AG04450 (cell line): ENCODE measurements at regions not wholly inside any gene's neighbourhood (a gene's known extent, or its start where the extent isn't known, plus 50 kb on each side); places are given as distances from the start of the nearest gene placed in this dataset.

ENCODE experiments used
- CTCF ChIA-PET: fragments of 300-600, 350-600 bp; formaldehyde crosslinking; extraction: SDS; loops from one replicate; lab custom pipeline; 2022; ENCODE audit warnings: antibody characterized with exemption, inconsistent platforms; lab: Charles Lee
- POLR2A ChIA-PET: fragments of 350-600 bp; formaldehyde crosslinking; extraction: SDS; loops from one replicate; lab custom pipeline; 2021; ENCODE audit warnings: antibody characterized with exemption, inconsistent platforms; lab: Yijun Ruan, JAX
- DNase-seq: peaks from one replicate; pipeline ENCODE4 v3.0.0-alpha.2; 2011; ENCODE audit warnings: low read depth, low spot score
- H3K27ac ChIP-seq: one replicate; pipeline ENCODE4 v1.5.1; 2012; ENCODE audit warnings: low read depth, low read length, control low read depth
- H3K27me3 ChIP-seq: one replicate; pipeline ENCODE4 v1.6.0; 2012; ENCODE audit warnings: low read length; ENCODE audit not compliant: control insufficient read depth, insufficient read depth
- H3K4me3 ChIP-seq: 2 replicates; pipeline ENCODE4 v1.5.1; 2011; ENCODE audit warnings: mild to moderate bottlenecking, low read depth, low read length, control low read depth
- H3K9me3 ChIP-seq: 2 replicates; pipeline ENCODE4 v1.5.1; 2012; ENCODE audit warnings: low read length; ENCODE audit not compliant: control insufficient read depth, insufficient read depth
- TF ChIP-seq, protein P1 (sequence below): IDR thresholded peaks from 2 replicates; pipeline ENCODE4 v1.5.1; 2011; ENCODE audit warnings: low read depth, low read length, control low read depth, inconsistent platforms

GRCh38 chr2:133919285-133919684 is 334.6 kb upstream of the MGAT5 start:
- Histone ChIP-seq H3K4me3 (no peak overlapping the region), H3K9me3 (no peaks in the 10 kb centered on the region), H3K27ac (no peak overlapping the region), H3K27me3 (no peaks in the 10 kb centered on the region)
- TF ChIP-seq, protein P1, sequence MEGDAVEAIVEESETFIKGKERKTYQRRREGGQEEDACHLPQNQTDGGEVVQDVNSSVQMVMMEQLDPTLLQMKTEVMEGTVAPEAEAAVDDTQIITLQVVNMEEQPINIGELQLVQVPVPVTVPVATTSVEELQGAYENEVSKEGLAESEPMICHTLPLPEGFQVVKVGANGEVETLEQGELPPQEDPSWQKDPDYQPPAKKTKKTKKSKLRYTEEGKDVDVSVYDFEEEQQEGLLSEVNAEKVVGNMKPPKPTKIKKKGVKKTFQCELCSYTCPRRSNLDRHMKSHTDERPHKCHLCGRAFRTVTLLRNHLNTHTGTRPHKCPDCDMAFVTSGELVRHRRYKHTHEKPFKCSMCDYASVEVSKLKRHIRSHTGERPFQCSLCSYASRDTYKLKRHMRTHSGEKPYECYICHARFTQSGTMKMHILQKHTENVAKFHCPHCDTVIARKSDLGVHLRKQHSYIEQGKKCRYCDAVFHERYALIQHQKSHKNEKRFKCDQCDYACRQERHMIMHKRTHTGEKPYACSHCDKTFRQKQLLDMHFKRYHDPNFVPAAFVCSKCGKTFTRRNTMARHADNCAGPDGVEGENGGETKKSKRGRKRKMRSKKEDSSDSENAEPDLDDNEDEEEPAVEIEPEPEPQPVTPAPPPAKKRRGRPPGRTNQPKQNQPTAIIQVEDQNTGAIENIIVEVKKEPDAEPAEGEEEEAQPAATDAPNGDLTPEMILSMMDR = no peak
- POLR2A ChIA-PET = interaction anchor here (1.3 kb wide), 1 partner anchor 32 kb away, joined by 3 read pairs; no protein-coding TSS in a partner anchor
- CTCF ChIA-PET = no interaction called here
- DNase-seq = no peak

DNA sequence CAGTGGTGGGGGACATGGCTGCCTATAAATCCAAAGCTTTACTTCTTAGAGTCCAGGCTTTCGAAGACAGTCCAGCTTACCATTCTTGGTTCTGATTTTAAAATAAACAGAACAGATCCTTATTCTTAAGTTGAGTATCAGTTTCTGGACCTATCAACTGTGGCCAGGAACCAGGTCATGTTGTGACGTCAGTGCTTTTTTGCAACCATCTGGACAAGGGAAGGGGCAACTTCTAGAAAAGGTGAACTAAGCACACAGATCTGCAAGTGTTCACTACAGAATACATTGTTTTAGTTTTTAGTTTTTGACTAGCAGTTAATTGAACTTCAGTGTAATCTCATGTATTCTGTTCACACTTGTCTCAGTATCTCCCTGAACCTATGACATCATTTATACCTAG is 326.0 kb upstream of the MGAT5 start:
- Histone ChIP-seq H3K4me3 (no peak overlapping the region), H3K9me3 (no peaks in the 10 kb centered on the region), H3K27ac (no peak overlapping the region), H3K27me3 (peaks cover 3% of the 10 kb centered on the region)
- no peak for DNase-seq
- POLR2A ChIA-PET = no interaction called here
- TF ChIP-seq, protein P1 = no peak
- CTCF ChIA-PET = no interaction called here

DNA sequence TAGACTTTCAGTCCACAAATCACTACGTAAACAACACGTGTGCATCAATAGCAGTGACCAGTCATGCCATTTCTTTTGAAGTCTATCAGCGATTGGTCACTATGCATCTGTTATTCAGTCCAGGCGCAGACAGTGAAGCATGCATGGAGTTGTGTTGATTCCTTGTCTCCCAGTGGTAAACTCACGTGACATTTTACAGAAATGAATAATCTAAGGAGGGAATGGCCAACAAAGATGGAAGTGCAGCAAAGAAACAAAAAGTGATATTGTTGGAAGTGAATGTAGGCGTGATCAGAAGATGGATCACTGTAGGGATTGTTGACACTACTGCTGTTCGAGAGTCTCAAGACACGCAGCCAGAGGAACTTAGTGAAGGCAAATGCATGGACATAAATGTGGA is 317.8 kb upstream of the MGAT5 start:
- no peak for DNase-seq
- ChIA-PET POLR2A (no interaction called here), CTCF (no interaction called here)
- TF ChIP-seq, protein P1 = no peak
- no peaks in the 10 kb centered on the region for H3K9me3 ChIP-seq
- H3K4me3 ChIP-seq = no peak overlapping the region
- H3K27me3 ChIP-seq = no peaks in the 10 kb centered on the region
- no peak overlapping the region for H3K27ac ChIP-seq

DNA sequence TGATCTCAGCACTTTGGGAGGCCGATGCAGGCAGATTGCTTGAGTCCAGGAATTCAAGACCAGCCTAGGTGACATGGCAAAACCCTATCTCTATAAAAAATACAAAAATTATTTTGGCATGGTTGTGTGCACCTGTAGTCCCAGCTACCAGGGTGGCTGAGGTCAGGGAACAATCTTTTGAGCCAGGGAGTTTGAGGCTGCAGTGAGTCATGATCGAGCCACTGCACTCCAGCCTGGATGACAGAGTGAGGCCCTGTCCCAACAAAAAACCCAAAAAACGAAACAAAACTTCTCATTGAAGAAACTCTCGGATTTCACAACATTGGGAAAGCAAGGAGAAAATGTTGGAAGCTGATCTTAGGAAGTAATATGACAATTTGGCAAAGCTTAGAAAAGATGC is 317.3 kb upstream of the MGAT5 start:
- no peak overlapping the region for H3K27ac ChIP-seq
- H3K4me3 ChIP-seq = no peak overlapping the region
- ChIA-PET POLR2A (interaction anchor here (0.8 kb wide), 1 partner anchor 50 kb away, joined by 3 read pairs; no protein-coding TSS in a partner anchor), CTCF (interaction anchor here (1.4 kb wide), 1 partner anchor 50 kb away, joined by 5 read pairs; no protein-coding TSS in a partner anchor)
- DNase-seq = no peak
- H3K27me3 ChIP-seq = no peaks in the 10 kb centered on the region
- TF ChIP-seq, protein P1 = no peak
- H3K9me3 ChIP-seq = no peaks in the 10 kb centered on the region

DNA sequence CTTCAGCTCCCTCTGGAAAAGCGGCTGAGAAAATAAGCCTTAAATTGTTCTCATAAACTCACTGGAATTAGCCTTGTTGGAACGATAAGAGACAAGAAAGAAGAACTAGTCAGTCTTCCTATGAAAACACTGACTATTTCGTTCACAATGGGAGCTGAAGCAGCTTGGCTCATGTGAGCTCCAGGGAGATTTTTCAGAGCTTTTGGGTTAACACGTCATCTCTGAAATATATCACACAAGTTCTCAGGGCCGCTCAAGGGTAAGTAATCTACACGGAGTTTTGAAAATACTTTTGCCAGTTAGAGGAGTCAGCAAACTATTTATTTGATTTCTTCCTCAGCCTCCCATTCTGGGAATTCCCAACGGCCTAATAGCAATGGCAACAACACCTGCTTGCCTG is 316.2 kb upstream of the MGAT5 start:
- no peak overlapping the region for H3K4me3 ChIP-seq
- TF ChIP-seq, protein P1 = no peak
- H3K9me3 ChIP-seq = no peaks in the 10 kb centered on the region
- no peak overlapping the region for H3K27ac ChIP-seq
- ChIA-PET CTCF (interaction anchor here (0.6 to 1.4 kb wide), 2 partner anchors 51 to 1221 kb away, joined by 5 to 6 read pairs; no protein-coding TSS in a partner anchor), POLR2A (no interaction called here)
- DNase-seq = no peak
- H3K27me3 ChIP-seq = no peaks in the 10 kb centered on the region
